ENCODE measurements at regions not wholly inside any gene's neighbourhood (a gene's known extent, or its start where the extent isn't known, plus 50 kb on each side); places are given as distances from the start of the nearest gene placed in this dataset.
"Not testable (repeated sequence)": the region's sequence is repeated elsewhere in the genome, so short reads cannot be mapped to it uniquely, and the experiment has no call there.

- DNase-seq: no peak
These were observed 93.2 kb upstream of the IL15 start for GRCh38 chr4:141543176-141543575.

- no peak for DNase-seq
These were observed 92.7 kb upstream of the IL15 start for GRCh38 chr4:141543706-141544105.

DNA sequence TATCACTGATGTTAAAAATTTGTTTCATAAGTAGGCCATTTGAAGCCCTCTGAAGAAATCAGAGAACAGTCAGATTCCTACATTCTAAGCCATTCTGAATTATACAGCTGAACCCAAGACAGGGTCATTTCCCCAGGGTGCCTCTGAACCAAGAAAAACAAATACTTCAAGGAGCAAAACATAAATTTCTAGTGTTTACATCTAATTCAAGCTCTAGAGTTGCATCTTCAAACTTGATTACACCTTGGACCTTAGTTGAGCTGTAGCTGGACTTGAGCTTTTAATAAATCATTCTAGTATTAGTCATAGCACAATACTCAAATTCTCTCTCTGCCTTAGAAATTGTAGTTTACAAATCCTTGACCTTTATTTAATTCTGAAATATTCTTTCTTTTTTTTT, 87.6 kb upstream of the IL15 start:
- no peak for DNase-seq

DNA sequence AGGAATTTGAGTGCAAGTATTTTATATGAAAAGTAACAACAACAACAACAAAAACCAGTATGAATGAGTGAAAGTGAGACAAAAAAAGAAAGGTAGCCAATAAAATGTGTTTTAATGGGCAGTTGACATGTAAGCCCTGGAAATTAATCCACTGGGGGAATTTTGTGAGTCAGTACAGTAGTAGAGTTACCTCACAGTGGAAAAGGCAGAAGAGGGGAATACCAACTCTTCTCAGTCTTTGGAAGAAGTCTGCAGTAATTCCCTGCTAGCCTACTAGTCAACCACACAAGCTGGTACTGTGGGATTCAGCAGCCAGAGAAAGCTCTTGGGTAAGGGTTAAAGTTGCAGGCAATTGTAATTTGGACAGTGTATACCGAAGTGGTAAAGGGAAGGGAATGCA, 76.3 kb upstream of the IL15 start:
- no peak for DNase-seq

- DNase-seq: no peak
These were observed 73.7 kb upstream of the IL15 start for GRCh38 chr4:141562649-141563048.

DNA sequence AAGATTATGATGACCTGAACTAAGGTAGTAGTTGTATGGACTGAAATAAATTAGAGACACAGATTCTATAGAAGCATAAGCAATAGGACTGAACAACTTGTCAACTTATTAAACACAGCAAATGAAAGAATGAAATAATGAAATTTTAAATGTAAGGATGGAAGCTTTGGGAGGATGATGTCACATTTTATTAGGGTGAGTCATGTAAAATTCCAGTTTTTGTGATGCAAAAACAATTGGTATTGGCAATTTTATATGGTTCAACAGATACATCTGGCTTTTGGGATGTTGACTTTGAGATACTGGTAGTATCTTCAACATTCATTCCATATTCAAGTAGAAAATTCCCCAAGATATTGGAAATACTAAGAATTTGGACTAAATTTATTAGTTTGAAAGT, 72.7 kb upstream of the IL15 start:
- no peak for DNase-seq

- DNase-seq: not testable (repeated sequence)
These were observed 71.4 kb upstream of the IL15 start for GRCh38 chr4:141564961-141565360.

DNA sequence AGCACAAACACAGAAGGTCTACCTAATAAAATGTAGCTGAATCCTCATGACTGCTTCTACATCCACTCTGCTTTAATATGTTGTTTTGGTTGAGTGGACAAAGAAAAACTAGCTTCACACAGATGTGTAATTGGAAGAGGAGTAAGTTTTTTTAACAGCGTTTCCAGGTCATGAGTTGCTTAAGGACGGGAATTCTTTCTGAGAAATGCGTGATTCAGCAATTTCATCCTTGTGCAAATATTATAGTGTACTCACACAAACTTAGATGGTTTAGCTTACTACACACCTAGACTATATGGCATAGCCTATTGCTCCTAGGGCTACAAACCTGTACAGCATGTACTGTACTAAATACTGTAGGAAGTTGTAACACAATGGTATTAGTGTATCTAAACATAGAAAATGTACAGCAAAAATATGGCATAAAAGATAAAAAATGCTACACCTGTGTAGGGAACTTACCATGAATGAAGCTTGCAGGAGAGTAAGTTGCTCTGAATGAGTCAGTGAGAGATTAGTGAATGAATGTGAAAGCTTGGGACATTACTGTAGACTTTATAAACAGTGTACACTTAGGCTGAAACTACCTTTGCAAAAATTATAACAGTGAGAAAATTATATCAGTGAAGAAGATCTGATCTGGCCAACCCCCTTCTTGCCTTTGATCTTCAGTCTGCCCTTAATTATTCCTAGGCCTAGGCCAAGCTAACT, 70.8 kb upstream of the IL15 start:
- no peak for DNase-seq

- DNase-seq: no peak
These were observed 69.0 kb upstream of the IL15 start for GRCh38 chr4:141567326-141567915.

DNA sequence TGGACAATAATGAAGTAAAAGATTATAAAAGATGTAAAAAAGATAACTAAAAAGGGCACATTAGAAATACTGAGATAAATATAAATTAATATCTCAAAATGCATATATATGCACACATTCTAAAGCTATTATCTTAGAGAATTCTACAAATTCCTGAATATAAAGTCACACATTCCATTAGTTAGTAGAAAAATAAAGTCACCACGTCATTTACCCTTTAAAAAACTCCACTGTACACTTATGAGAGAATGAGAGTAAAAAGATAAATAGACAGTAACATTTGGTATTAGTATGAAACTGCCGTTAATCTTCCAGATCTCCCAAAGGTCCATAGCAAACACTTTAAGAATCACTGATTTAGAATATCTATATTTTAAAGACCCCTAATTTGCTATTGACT, 67.2 kb upstream of the IL15 start:
- no peak for DNase-seq

DNA sequence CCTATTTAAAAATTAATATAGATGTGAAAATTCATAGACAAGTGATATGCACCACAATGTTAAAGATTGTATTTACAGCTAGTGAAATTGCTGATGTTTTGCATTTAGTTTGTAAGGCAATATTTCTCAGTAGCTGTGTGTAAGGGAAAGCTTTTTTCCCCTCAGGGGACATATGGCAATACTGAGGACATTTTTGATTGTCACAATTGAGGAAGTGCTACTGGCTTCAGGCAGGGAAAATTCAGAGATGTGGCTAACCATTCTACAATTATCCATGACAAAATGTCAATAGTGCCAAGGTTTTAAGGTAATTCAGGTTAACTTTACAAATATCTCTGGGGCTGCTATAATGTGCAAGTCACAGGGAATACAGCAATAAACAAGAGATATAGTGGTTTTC, 66.1 kb upstream of the IL15 start:
- no peak for DNase-seq

DNA sequence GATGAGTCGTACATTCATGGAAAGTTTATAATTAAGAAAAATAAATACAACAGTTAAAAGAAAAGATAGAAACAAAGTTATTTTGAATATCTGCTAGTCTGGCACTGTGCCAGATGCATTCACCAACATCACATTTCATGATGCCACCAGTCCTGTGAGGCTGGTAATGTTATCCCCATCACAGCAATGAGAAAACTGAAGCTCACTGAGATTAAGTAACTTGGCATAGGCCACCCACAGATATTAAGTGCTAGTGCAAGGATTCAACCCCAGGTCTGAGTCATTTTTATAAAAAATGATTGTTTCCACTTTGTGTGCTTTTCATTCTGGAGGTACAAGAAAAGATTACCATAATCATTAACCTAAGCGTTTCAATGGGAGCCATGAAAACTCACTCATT, 65.0 kb upstream of the IL15 start:
- DNase-seq: no peak

DNA sequence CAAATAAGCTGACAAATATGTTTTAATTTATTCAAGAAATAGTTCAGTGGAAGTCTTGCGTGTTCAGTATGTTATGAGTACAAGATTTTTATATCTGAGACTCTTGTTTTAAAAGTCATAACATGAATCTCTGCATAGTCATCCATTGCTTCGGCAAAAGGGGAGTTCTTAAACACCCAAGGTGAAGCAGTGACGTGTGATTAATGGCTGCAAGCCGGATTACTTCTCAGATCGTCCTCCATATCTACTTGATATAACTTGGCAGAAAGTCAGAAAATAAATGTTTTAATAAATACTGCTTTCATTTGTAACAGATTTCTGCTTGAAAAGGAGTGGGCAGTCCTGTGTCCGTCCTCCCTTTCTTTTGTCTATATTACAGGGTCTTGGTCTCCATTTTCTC, 64.6 kb upstream of the IL15 start:
- DNase-seq: no peak

DNA sequence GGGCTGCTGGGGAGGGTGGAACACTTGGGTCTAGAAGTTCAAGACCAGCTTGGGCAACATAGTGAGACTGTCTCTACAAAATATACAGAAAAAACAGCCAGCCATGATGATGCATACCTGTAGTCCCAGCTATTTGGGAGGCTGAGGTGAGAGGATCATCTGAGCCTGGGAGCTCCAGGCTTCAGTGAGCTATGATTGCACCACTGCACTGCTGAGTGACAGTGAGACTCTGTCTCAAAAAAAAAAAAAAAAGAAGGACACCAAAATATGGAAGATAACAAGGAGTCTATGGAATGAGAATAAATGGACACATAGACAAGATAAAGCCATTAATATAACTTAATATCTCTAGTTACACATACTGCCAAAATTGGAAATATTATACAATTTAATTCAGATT, 62.7 kb upstream of the IL15 start:
- no peak for DNase-seq

DNA sequence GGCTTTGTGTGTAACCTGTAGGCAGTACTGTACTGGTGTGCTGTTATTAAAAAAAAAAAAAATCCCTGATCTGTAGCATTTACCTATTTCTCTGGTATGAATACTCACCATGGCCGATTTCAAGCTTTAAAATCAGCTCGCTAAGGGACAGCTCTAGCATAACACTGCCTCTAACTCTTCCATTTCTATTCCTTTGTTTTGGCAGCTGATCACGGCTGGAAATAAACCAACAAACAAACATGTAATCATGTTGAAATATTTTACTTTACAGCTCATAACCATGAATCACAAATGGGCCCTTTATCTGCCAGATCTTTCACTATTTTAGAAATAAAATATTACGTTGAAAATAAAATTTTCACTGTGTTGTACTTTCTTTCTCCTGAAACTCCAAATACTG, 60.5 kb upstream of the IL15 start:
- no peak for DNase-seq

DNA sequence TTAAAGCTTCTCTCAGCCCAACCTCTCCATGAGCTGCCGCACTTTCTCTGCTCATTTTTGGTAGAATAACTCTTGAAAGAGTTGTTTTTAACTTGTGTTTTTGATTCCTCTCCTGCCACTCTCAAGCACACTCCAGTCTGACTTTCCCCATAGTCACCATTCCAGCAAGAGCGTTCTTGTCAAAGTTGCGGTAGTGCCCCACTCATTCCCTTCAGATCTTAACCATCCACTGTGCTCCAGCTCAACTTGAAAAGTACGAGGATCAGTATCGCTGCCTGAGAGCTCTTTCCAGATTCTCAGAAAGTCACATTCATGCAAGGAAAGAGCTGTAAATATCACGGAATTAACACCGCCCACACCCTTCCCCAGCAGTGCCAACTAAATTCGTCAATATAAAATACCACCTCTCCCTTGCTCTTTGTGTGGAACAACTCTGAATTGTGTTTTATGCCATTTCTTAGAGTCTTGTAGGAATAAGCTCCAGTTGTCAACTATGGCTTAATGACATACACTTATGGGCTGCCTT, 59.7 kb upstream of the IL15 start:
- no peak for DNase-seq

DNA sequence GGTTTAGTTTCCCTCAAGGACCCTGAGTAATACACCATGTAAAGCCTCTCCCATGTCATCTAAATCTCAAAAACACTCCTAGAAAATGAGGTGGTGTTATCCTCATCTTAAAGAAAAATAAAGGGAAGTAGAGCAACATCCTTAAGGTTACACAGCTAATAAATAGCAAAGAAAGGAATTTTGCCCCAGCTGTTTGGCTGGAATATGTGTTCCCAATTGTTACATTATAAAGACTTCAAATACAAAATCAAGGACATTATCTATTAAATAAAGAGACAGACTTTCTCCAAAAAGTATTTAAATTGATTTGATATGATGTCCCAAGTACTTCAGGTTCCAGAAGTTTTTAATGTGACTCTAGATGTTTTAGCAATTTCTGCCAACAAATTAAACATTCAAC, 57.9 kb upstream of the IL15 start:
- no peak for DNase-seq

GRCh38 chr4:141580523-141580922, 55.9 kb upstream of the IL15 start:
- no peak for DNase-seq
